SK-N-SH (cell line): ENCODE measurements at regions not wholly inside any gene's neighbourhood (a gene's known extent, or its start where the extent isn't known, plus 50 kb on each side); places are given as distances from the start of the nearest gene placed in this dataset.

Experiments
- CTCF ChIA-PET: fragments of 300-600, 350-600 bp; formaldehyde crosslinking; extraction: SDS; loops from one replicate; lab custom pipeline; 2021; lab: Yijun Ruan, JAX
- POLR2A ChIA-PET: fragments of 350-600 bp; sonication (Branson Sonifier 250); formaldehyde crosslinking; extraction: SDS; loops from one replicate; lab custom pipeline; 2020; ENCODE audit warnings: antibody characterized with exemption, inconsistent platforms; lab: Yijun Ruan, JAX
- DNase-seq: peaks from one replicate; pipeline ENCODE4 v3.0.0; 2012
- H2AFZ ChIP-seq: fragments of 200-600 bp; sonication (generic); 2 replicates; pipeline ENCODE4 v1.8.1; 2016; ENCODE audit warnings: antibody characterized with exemption, mild to moderate bottlenecking, low read depth
- H3F3A ChIP-seq: fragments of 200-600 bp; sonication (generic); replicated peaks from 2 replicates; pipeline ENCODE3; 2016; ENCODE audit warnings: antibody characterized with exemption, mild to moderate bottlenecking; ENCODE audit not compliant: insufficient read depth
- H3K27ac ChIP-seq, 2 experiments: fragments of 200-500 bp in 1 of 2; fragments of 200-600 bp in 1 of 2; sonication (Bioruptor generic) in 1 of 2; sonication (generic), shearing (Covaris generic) in 1 of 2; 2 replicates each; pipeline versions ENCODE4 v1.5.1 to v1.6.1; 2014 to 2016; ENCODE audit warnings: low read depth in 2 of 2, inconsistent platforms in 1 of 2, low read length in 1 of 2, mild to moderate bottlenecking in 1 of 2, mixed read lengths in 1 of 2
- H3K27me3 ChIP-seq: fragments of 200-600 bp; sonication (generic), shearing (Covaris generic); 2 replicates; pipeline ENCODE4 v1.6.1; 2016; ENCODE audit warnings: mixed run types; ENCODE audit not compliant: insufficient read depth
- H3K36me3 ChIP-seq, 2 experiments: fragments of 200-500 bp in 1 of 2; fragments of 200-600 bp in 1 of 2; sonication (Bioruptor generic) in 1 of 2; sonication (generic) in 1 of 2; replicated peaks in 1 of 2; 2 replicates each; pipeline versions ENCODE3 to v1.5.1; 2014 to 2016; ENCODE audit warnings: low read length in 1 of 2, mild to moderate bottlenecking in 1 of 2; ENCODE audit not compliant: insufficient read depth in 2 of 2, control insufficient read depth in 1 of 2
- H3K4me1 ChIP-seq, 2 experiments: fragments of 200-500 bp in 1 of 2; fragments of 200-600 bp in 1 of 2; sonication (Bioruptor generic) in 1 of 2; sonication (generic), shearing (Covaris generic) in 1 of 2; 2 replicates each; pipeline versions ENCODE4 v1.5.1 to v1.6.1; 2014 to 2016; ENCODE audit warnings: low read depth in 1 of 2, low read length in 1 of 2, mixed run types in 1 of 2; ENCODE audit not compliant: insufficient read depth in 2 of 2, control insufficient read depth in 1 of 2
- H3K4me2 ChIP-seq: fragments of 200-600 bp; sonication (generic), shearing (Covaris generic); 2 replicates; pipeline ENCODE4 v1.6.1; 2017; ENCODE audit warnings: mixed run types
- H3K4me3 ChIP-seq, 2 experiments: fragments of 200-500 bp in 1 of 2; fragments of 200-600 bp in 1 of 2; sonication (Bioruptor generic) in 1 of 2; sonication (generic), shearing (Covaris generic) in 1 of 2; 2 replicates each; pipeline versions ENCODE4 v1.5.1 to v1.8.1; 2014 to 2016; ENCODE audit warnings: low read depth in 2 of 2, inconsistent platforms in 1 of 2, low read length in 1 of 2, mild to moderate bottlenecking in 1 of 2, mixed read lengths in 1 of 2, moderate library complexity in 1 of 2
- H3K79me2 ChIP-seq: fragments of 200-600 bp; sonication (generic); 2 replicates; pipeline ENCODE4 v1.8.1; 2017; ENCODE audit warnings: mild to moderate bottlenecking; ENCODE audit not compliant: insufficient read depth
- H3K9ac ChIP-seq: fragments of 200-600 bp; sonication (generic); 2 replicates; pipeline ENCODE4 v1.6.1; 2017; ENCODE audit warnings: mixed run types
- H3K9me2 ChIP-seq: fragments of 200-600 bp; sonication (generic); 2 replicates; pipeline ENCODE4 v1.6.1; 2017; ENCODE audit warnings: mixed run types
- H3K9me3 ChIP-seq: fragments of 200-600 bp; sonication (generic); 2 replicates; pipeline ENCODE4 v1.6.1; 2017; ENCODE audit warnings: mixed run types, mild to moderate bottlenecking, moderate library complexity
- H4K20me1 ChIP-seq: fragments of 200-600 bp; sonication (generic); 2 replicates; pipeline ENCODE4 v1.6.1; 2017; ENCODE audit warnings: mild to moderate bottlenecking, mixed run types; ENCODE audit not compliant: insufficient read depth
- CHD2 ChIP-seq: fragments of 150-350 bp; IDR thresholded peaks from 2 replicates; pipeline ENCODE4 v1.6.1; 2018; ENCODE audit warnings: low read length; ENCODE audit not compliant: partially characterized antibody
- CTCF ChIP-seq: fragments of 200-600 bp; sonication (generic); IDR thresholded peaks from 2 replicates; pipeline ENCODE4 v1.6.1; 2017; ENCODE audit warnings: antibody characterized with exemption, mild to moderate bottlenecking, moderate library complexity
- EZH2phosphoT487 ChIP-seq: fragments of 200-600 bp; sonication (generic); IDR thresholded peaks from 2 replicates; pipeline ENCODE4 v1.6.1; 2017; ENCODE audit warnings: low read depth, mixed run types, mild to moderate bottlenecking, antibody characterized with exemption, moderate library complexity, borderline replicate concordance
- FOSL2 ChIP-seq: IDR thresholded peaks from 2 replicates; pipeline ENCODE4 v1.4.0; 2012; ENCODE audit warnings: low read depth, mild to moderate bottlenecking, moderate library complexity, borderline replicate concordance
- FOXM1 ChIP-seq: IDR thresholded peaks from 2 replicates; pipeline ENCODE4 v1.4.0; 2012; ENCODE audit warnings: low read depth, mild to moderate bottlenecking
- GABPA ChIP-seq: IDR thresholded peaks from 2 replicates; pipeline ENCODE4 v1.4.0; 2012; ENCODE audit warnings: low read depth, mild to moderate bottlenecking
- GATA2 ChIP-seq: sonication (generic); formaldehyde crosslinking; IDR thresholded peaks from 2 replicates; pipeline ENCODE4 v1.5.0; 2020; ENCODE audit warnings: mild to moderate bottlenecking, missing genetic modification reagents
- IRF3 ChIP-seq: fragments of 150-350 bp; IDR thresholded peaks from 2 replicates; pipeline ENCODE4 v1.6.1; 2016; ENCODE audit warnings: mild to moderate bottlenecking, low read depth, low read length
- MAX ChIP-seq: IDR thresholded peaks from 2 replicates; pipeline ENCODE4 v1.4.0; 2012; ENCODE audit warnings: low read depth
- MXI1 ChIP-seq: IDR thresholded peaks from 2 replicates; pipeline ENCODE4 v1.6.1; 2012; ENCODE audit warnings: mild to moderate bottlenecking, low read depth, low read length, improper control_type of control experiment
- NFIC ChIP-seq: IDR thresholded peaks from 2 replicates; pipeline ENCODE4 v1.4.0; 2012; ENCODE audit warnings: borderline replicate concordance
- PBX3 ChIP-seq: IDR thresholded peaks from 2 replicates; pipeline ENCODE4; 2012
- POLR2AphosphoS5 ChIP-seq: IDR thresholded peaks from 2 replicates; pipeline ENCODE4 v1.6.1; 2012; ENCODE audit warnings: low read depth, low read length
- RAD21 ChIP-seq: IDR thresholded peaks from 2 replicates; pipeline ENCODE4 v1.6.1; 2012; ENCODE audit warnings: mild to moderate bottlenecking, low read length
- RCOR1 ChIP-seq: fragments of 150-350 bp; IDR thresholded peaks from 2 replicates; pipeline ENCODE4 v1.6.1; 2017; ENCODE audit warnings: antibody characterized with exemption, low read length
- REST ChIP-seq: IDR thresholded peaks from 2 replicates; pipeline ENCODE4 v1.6.1; 2012; ENCODE audit warnings: mild to moderate bottlenecking, low read depth, low read length, moderate library complexity
- SIN3A ChIP-seq: IDR thresholded peaks from 2 replicates; pipeline ENCODE4 v1.6.1; 2012; ENCODE audit warnings: low read depth, mild to moderate bottlenecking, low read length, moderate library complexity, borderline replicate concordance
- TCF12 ChIP-seq: IDR thresholded peaks from 2 replicates; pipeline ENCODE4 v1.4.0; 2012
- TEAD4 ChIP-seq: IDR thresholded peaks from 2 replicates; pipeline ENCODE4 v1.4.0; 2012; ENCODE audit warnings: mild to moderate bottlenecking, borderline replicate concordance; ENCODE audit not compliant: insufficient read depth
- WGBS: methylation state at CpG from one replicate; pipeline ENCODE4 v1.1.6; 2017; ENCODE audit warnings: low lambda C conversion rate; 5-methylcytosine and 5-hydroxymethylcytosine counted together

- H2AFZ ChIP-seq: no peak overlapping the region
- H3K4me1 ChIP-seq: no peaks in the 10 kb centered on the region
- H3F3A ChIP-seq: no peaks in the 10 kb centered on the region
- H3K27ac ChIP-seq: no peak overlapping the region
- no peaks in the 10 kb centered on the region for H3K9me3 ChIP-seq
- TF ChIP-seq FOXM1 (no peak), TEAD4 (no peak), IRF3 (no peak), CHD2 (no peak), GABPA (no peak), RAD21 (no peak), FOSL2 (no peak), MAX (no peak), MXI1 (no peak), REST (no peak), SIN3A (no peak), GATA2 (CRISPR knock-in tag) (no peak), NFIC (no peak), CTCF (no peak), EZH2phosphoT487 (no peak), RCOR1 (no peak), PBX3 (no peak), POLR2AphosphoS5 (no peak), TCF12 (no peak)
- 37% methylated on average over 10 of the region's 10 CpGs for WGBS
- no peak overlapping the region for H3K9ac ChIP-seq
- ChIA-PET POLR2A (no interaction called here), CTCF (interaction anchor here (0.5 to 1.1 kb wide), 2 partner anchors 43 to 299 kb away, joined by 3 read pairs; no protein-coding TSS in a partner anchor)
- no peaks in the 10 kb centered on the region for H3K9me2 ChIP-seq
- no peaks in the 10 kb centered on the region for H3K27me3 ChIP-seq
- H3K4me2 ChIP-seq: no peak overlapping the region
- H3K79me2 ChIP-seq: no peaks in the 10 kb centered on the region
- H3K36me3 ChIP-seq: no peaks in the 10 kb centered on the region
- no peak for DNase-seq
- H4K20me1 ChIP-seq: no peaks in the 10 kb centered on the region
- no peak overlapping the region for H3K4me3 ChIP-seq
Measured at GRCh38 chr6:165807249-165807960, 144.4 kb upstream of the PDE10A start.
